ENCODE measurements at regions not wholly inside any gene's neighbourhood (a gene's known extent, or its start where the extent isn't known, plus 50 kb on each side); places are given as distances from the start of the nearest gene placed in this dataset.

DNA sequence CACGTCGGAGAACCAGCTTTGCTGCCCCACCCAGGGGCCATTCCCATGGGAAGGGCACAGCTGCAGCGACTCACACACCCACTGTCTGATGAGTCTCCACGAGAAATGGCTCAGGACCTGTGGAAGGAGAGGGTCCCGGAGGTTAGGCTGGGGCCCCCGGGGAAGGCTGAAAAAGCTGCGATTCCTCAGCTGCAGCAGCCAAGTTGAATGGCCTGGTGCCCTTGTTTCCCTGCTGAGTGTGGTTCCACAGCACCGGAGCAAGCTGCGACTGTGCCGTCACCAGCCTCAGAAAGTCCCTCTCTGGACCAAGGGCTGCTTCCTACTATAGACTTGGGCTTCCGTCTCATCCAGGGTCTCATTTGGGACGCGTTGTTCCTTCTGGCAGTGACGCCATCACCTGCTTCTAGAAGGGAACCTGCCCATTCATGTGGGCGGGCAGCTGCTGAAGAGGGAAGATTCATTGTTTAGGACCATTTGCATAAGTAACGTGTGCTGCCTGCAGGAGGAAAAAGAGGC, 180.2 kb downstream of the INHBB start:
- peaks cover 54% of the 10 kb centered on the region for H3K27me3 ChIP-seq
- no peaks in the 10 kb centered on the region for H3K4me1 ChIP-seq (ENCODE audit: control insufficient read depth in 1 of 2, insufficient read depth in 1 of 2, low read depth in 1 of 2, low read length in 1 of 2)
- no peaks in the 10 kb centered on the region for H3K9me3 ChIP-seq
- H3K27ac ChIP-seq = no peak overlapping the region
- no peak overlapping the region for H3K4me3 ChIP-seq (ENCODE audit: low read depth in 1 of 2, low read length in 1 of 2)
- TF ChIP-seq, protein P1, sequence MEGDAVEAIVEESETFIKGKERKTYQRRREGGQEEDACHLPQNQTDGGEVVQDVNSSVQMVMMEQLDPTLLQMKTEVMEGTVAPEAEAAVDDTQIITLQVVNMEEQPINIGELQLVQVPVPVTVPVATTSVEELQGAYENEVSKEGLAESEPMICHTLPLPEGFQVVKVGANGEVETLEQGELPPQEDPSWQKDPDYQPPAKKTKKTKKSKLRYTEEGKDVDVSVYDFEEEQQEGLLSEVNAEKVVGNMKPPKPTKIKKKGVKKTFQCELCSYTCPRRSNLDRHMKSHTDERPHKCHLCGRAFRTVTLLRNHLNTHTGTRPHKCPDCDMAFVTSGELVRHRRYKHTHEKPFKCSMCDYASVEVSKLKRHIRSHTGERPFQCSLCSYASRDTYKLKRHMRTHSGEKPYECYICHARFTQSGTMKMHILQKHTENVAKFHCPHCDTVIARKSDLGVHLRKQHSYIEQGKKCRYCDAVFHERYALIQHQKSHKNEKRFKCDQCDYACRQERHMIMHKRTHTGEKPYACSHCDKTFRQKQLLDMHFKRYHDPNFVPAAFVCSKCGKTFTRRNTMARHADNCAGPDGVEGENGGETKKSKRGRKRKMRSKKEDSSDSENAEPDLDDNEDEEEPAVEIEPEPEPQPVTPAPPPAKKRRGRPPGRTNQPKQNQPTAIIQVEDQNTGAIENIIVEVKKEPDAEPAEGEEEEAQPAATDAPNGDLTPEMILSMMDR (IDR thresholded peaks at IDR 0.05) = no peak
- no peaks in the 10 kb centered on the region for H3K36me3 ChIP-seq

DNA sequence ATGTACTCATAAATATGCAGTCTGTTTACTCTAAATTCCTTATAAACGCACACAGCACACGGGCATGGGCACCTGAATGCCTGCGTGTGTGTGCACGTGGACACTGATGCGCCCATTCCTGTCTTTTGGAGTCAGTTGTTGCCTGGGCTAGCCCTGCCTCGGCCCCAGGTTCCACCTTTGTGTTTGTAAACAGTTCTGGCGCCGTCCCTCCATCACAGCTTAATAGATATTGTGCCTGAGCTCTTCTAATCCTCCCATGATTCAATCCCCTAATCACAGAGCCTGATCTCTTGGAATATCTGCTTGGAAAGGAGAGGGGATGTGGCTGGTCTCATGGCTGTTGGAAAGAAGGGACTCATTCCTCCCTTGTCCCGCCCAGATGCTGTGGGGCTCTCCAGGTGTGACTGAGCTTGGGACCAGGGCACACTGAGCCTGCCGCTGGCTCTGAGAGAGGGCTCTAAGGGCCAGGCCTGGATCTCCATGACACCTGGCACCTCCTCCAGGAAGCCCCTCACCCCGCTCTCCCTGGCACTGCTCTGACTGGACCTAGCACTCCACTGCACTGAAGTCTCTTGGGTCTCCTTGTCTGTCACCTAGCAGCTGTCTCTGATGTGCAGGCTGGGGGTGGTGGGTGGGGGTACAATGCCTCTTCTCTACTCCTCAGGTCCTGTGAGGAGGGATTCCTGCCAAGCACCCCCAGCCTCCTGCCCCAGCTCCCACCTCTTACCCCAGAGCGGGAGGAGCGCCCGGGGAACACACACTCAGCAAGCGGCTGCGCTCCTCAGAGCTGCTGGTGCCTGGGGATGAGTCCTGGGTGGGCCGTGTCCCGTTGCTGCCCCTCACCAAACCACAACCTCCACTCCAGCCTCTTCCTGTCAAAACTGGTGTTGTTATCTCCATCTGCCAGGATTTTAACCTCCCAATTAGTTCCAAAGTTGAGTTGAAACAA, 181.3 kb downstream of the INHBB start:
- TF ChIP-seq, protein P1 (IDR thresholded peaks at IDR 0.05) = no peak
- Histone ChIP-seq H3K27me3 (peaks cover 42% of the 10 kb centered on the region), H3K27ac (no peak overlapping the region)

DNA sequence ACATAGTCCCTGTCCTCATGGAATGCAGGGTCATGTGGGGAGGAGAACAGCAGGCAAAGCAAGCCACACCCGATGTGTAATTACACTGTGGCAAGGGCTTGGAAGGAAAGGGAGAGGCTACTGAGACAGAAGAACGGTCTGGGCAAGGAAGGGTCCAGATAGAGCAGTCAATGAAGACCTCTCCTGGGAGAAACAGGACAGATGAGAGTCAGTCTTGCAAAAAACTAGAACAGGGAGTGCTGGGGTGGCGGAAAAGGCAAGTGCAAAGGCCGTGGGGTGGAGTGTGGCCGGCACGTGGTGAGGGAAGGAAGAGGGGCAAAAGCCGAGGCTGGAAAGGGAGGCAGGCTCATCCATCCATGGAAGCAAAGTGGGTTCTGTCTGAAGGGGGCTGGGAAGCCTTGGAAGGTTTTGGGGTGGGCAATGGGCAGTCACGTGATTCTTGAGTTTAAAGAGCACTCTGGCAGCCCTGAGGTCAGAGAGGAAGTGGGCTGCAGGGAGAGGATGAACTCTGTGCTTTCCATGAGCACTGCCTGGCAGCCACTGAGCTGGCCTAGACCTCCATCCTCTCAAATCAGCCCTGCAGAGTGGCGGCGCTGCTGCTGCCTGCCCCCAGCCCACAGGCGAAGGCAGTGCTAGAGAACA, 182.2 kb downstream of the INHBB start:
- Histone ChIP-seq H3K27me3 (peaks cover 33% of the 10 kb centered on the region), H3K4me3 (ENCODE audit: low read depth in 1 of 2, low read length in 1 of 2) (no peak overlapping the region), H3K4me1 (ENCODE audit: control insufficient read depth in 1 of 2, insufficient read depth in 1 of 2, low read depth in 1 of 2, low read length in 1 of 2) (no peaks in the 10 kb centered on the region), H3K36me3 (no peaks in the 10 kb centered on the region), H3K9me3 (no peaks in the 10 kb centered on the region), H3K27ac (no peak overlapping the region)
- TF ChIP-seq, protein P1 (IDR thresholded peaks at IDR 0.05) = no peak

More for the DNA sequence above, 181.3 kb downstream of the INHBB start:
- H3K36me3 ChIP-seq = no peaks in the 10 kb centered on the region
- H3K4me3 ChIP-seq (ENCODE audit: low read depth in 1 of 2, low read length in 1 of 2) = no peak overlapping the region
- H3K4me1 ChIP-seq (ENCODE audit: control insufficient read depth in 1 of 2, insufficient read depth in 1 of 2, low read depth in 1 of 2, low read length in 1 of 2) = no peaks in the 10 kb centered on the region
- H3K9me3 ChIP-seq = no peaks in the 10 kb centered on the region

DNA sequence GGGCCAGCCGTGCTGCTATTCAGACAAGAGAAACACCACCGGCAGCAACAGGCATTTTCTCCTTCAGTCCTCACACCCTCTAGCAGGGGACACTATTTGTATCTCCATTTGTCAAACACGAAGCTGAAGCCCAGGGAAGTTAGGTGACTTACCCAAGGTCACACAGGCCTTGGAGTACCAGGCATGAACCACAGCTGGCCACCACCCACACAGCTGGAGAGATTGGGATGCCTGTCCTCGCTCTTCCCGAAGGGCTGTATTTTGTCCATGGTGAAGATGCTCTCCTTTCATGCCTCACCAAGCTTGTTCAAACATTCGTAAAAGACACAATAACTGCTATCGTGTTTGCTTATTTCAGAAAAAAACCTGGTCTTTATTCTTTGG, 182.7 kb downstream of the INHBB start:
- Histone ChIP-seq H3K27me3 (peaks cover 29% of the 10 kb centered on the region), H3K4me1 (ENCODE audit: control insufficient read depth in 1 of 2, insufficient read depth in 1 of 2, low read depth in 1 of 2, low read length in 1 of 2) (no peaks in the 10 kb centered on the region), H3K4me3 (ENCODE audit: low read depth in 1 of 2, low read length in 1 of 2) (no peak overlapping the region), H3K27ac (no peak overlapping the region), H3K36me3 (no peaks in the 10 kb centered on the region), H3K9me3 (no peaks in the 10 kb centered on the region)
- TF ChIP-seq, protein P1 (IDR thresholded peaks at IDR 0.05) = no peak

DNA sequence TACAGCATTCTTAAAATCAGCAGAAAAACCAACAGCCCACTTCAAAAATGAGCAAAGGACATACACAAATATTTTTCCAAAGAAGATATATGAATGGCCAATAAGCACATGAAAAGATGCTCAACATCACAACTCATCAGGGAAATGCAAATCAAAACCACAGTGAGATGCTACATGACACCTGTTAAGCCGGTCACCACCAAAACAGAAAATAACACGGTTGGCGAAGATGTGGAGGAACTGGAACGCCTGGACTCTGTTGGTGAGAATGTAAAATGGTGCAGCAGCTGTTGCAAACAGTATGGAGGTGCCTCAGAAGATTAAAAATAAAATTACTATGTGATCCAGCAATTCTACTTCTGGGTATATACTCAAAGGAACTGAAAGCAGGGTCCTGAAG, 184.8 kb downstream of the INHBB start:
- H3K27me3 ChIP-seq = peaks cover 22% of the 10 kb centered on the region
- no peak overlapping the region for H3K4me3 ChIP-seq (ENCODE audit: low read depth in 1 of 2, low read length in 1 of 2)
- H3K27ac ChIP-seq = no peak overlapping the region

More for the DNA sequence above, 184.8 kb downstream of the INHBB start:
- TF ChIP-seq, protein P1 (IDR thresholded peaks at IDR 0.05) = no peak
- Histone ChIP-seq H3K4me1 (ENCODE audit: control insufficient read depth in 1 of 2, insufficient read depth in 1 of 2, low read depth in 1 of 2, low read length in 1 of 2) (no peaks in the 10 kb centered on the region), H3K9me3 (no peaks in the 10 kb centered on the region), H3K36me3 (no peaks in the 10 kb centered on the region)

Measured in neutrophil (primary cell).